Fibroblast of peridontal ligament (primary cell): ENCODE measurements at regions not wholly inside any gene's neighbourhood (a gene's known extent, or its start where the extent isn't known, plus 50 kb on each side); places are given as distances from the start of the nearest gene placed in this dataset.

Experiments used
- DNase-seq: peaks from one replicate; pipeline ENCODE4 v3.0.0-alpha.2; 2010; ENCODE audit errors: extremely low read depth

GRCh38 chr11:62030071-62030684 lies 62.7 kb upstream of the FTH1 start:
- no peak for DNase-seq

- no peak for DNase-seq
Observed at GRCh38 chr11:62026739-62027370, 59.4 kb upstream of the FTH1 start.

GRCh38 chr11:62025487-62026105 lies 58.2 kb upstream of the FTH1 start:
- peak; percentile 78 for DNase-seq

GRCh38 chr11:62024936-62025486 lies 57.6 kb upstream of the FTH1 start:
- no peak for DNase-seq

- DNase-seq = no peak
Observed at GRCh38 chr11:62022211-62022610, 54.8 kb upstream of the FTH1 start.

- no peak for DNase-seq
Observed at GRCh38 chr11:62020661-62021060, 53.2 kb upstream of the FTH1 start.

GRCh38 chr11:62018981-62019664 lies 51.7 kb upstream of the FTH1 start:
- DNase-seq = no peak

- DNase-seq = no peak
Observed at GRCh38 chr11:62017878-62018655, 50.6 kb upstream of the FTH1 start.
